Stimulated activated CD8-positive, alpha-beta memory T cell treated with anti-CD3 and anti-CD28 coated beads, Interleukin-15, amount 100 ng/mL, for 1 hour (primary cell): ENCODE measurements at regions not wholly inside any gene's neighbourhood (a gene's known extent, or its start where the extent isn't known, plus 50 kb on each side); places are given as distances from the start of the nearest gene placed in this dataset.

Experiments
- DNase-seq: peaks from one replicate; pipeline ENCODE4 v3.0.0-alpha.2; 2020; ENCODE audit warnings: low read depth

GRCh38 chr22:48675141-48675829 lies 1152.4 kb downstream of the BRD1 start:
- no peak for DNase-seq

- DNase-seq = no peak
Measured at GRCh38 chr22:48673806-48674500, 1153.7 kb downstream of the BRD1 start.

- no peak for DNase-seq
Measured at GRCh38 chr22:48672387-48672786, 1155.3 kb downstream of the BRD1 start.

- DNase-seq = no peak
Measured at GRCh38 chr22:48670731-48671130, 1156.9 kb downstream of the BRD1 start.

GRCh38 chr22:48669986-48670716 lies 1157.5 kb downstream of the BRD1 start:
- DNase-seq = no peak

- DNase-seq = no peak
Measured at GRCh38 chr22:48669226-48669625, 1158.4 kb downstream of the BRD1 start.

GRCh38 chr22:48667289-48667688 lies 1160.4 kb downstream of the BRD1 start:
- DNase-seq = no peak

- no peak for DNase-seq
Measured at GRCh38 chr22:48666620-48667019, 1161.1 kb downstream of the BRD1 start.

- no peak for DNase-seq
Measured at GRCh38 chr22:48665311-48665995, 1162.2 kb downstream of the BRD1 start.

- no peak for DNase-seq
Measured at GRCh38 chr22:48664586-48664985, 1163.1 kb downstream of the BRD1 start.

- no peak for DNase-seq
Measured at GRCh38 chr22:48663297-48663696, 1164.4 kb downstream of the BRD1 start.

GRCh38 chr22:48662476-48663135 lies 1165.1 kb downstream of the BRD1 start:
- no peak for DNase-seq

- no peak for DNase-seq
Measured at GRCh38 chr22:48661984-48662383, 1165.7 kb downstream of the BRD1 start.

- DNase-seq = no peak
Measured at GRCh38 chr22:48660790-48661740, 1166.6 kb downstream of the BRD1 start.

GRCh38 chr22:48660104-48660789 lies 1167.4 kb downstream of the BRD1 start:
- no peak for DNase-seq

GRCh38 chr22:48659404-48659996 lies 1168.2 kb downstream of the BRD1 start:
- DNase-seq = no peak

- no peak for DNase-seq
Measured at GRCh38 chr22:48658871-48659270, 1168.8 kb downstream of the BRD1 start.

- DNase-seq = no peak
Measured at GRCh38 chr22:48658246-48658645, 1169.4 kb downstream of the BRD1 start.

GRCh38 chr22:48654492-48654891 lies 1173.2 kb downstream of the BRD1 start:
- DNase-seq = no peak

GRCh38 chr22:48653929-48654328 lies 1173.7 kb downstream of the BRD1 start:
- no peak for DNase-seq
